Vagina (tissue), 2 donors: ENCODE measurements at regions not wholly inside any gene's neighbourhood (a gene's known extent, or its start where the extent isn't known, plus 50 kb on each side); places are given as distances from the start of the nearest gene placed in this dataset.
A peak's percentile ranks its signal among the peaks of the same experiment; 100 is the strongest.

Experiments used
- DNase-seq, 2 donors: peaks; one replicate each; pipeline ENCODE4 v3.0.0-alpha.2; 2017; ENCODE audit errors: extremely low spot score in 2 of 2
- H3K27ac ChIP-seq: fragments of 200-600 bp; sonication (generic); one replicate; pipeline ENCODE4 v1.5.1; 2019
- H3K27me3 ChIP-seq: fragments of 200-600 bp; sonication (generic); one replicate; pipeline ENCODE4 v1.5.1; 2019
- H3K36me3 ChIP-seq, 2 donors: fragments of 200-600 bp; sonication (generic); one replicate each; pipeline ENCODE4 v1.5.1; 2017 to 2019
- H3K4me1 ChIP-seq: fragments of 200-600 bp; sonication (generic); one replicate; pipeline ENCODE4 v1.5.1; 2019
- H3K4me3 ChIP-seq, 2 donors: fragments of 200-600 bp; sonication (generic); 1 replicate in 1 of 2; 2 replicates in 1 of 2; pipeline ENCODE4 v1.5.1; 2016 to 2019
- H3K9me3 ChIP-seq: fragments of 200-600 bp; sonication (generic); one replicate; pipeline ENCODE4 v1.5.1; 2019
- POLR2A ChIP-seq, 2 donors: fragments of 450-650 bp; IDR thresholded peaks; one replicate each; pipeline ENCODE4 v1.6.1; 2017; ENCODE audit warnings: antibody characterized with exemption in 2 of 2, mild to moderate bottlenecking in 2 of 2, moderate library complexity in 2 of 2
- POLR2AphosphoS5 ChIP-seq, 2 donors: sonication (generic); formaldehyde crosslinking; IDR thresholded peaks; one replicate each; pipeline ENCODE4 v1.9.0; 2017; ENCODE audit warnings: antibody characterized with exemption in 2 of 2, mild to moderate bottlenecking in 2 of 2, low read depth in 1 of 2; ENCODE audit not compliant: insufficient read depth in 1 of 2
- intact Hi-C: fragments of 100-400 bp; cut with DNase I; formaldehyde crosslinking; loops from one replicate; pipeline ENCODE4 v1.15.1; 2023
- TF ChIP-seq, protein P1 (sequence below), 3 experiments: fragments of 450-650 bp in 2 of 3; fragments of 200-600 bp in 1 of 3; sonication (generic) in 1 of 3; IDR thresholded peaks; one replicate each; pipeline ENCODE4 v1.5.1; 2017 to 2019; ENCODE audit warnings: antibody characterized with exemption in 3 of 3, mild to moderate bottlenecking in 2 of 3, moderate library complexity in 2 of 3

DNA sequence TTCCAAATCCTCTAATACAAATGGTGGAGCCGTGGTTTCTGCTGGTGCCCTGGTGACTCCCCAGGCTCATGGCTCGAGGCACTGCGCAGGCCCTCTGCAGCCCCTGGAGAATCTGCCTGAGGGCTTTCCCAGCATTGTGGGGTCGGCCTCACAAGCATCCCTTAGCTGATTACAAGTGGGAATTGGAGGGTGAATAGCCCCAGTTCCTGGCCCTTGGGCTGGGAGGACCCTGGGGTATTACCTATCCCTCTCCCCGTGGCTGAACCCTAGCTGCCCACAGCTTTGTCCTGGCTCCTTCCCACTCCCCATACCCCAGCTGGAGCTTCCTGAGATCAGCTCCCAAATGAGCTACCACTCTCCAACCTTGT is 212.2 kb upstream of the CST7 start:
- Histone ChIP-seq H3K36me3 (no peaks in the 10 kb centered on the region), H3K27me3 (no peaks in the 10 kb centered on the region), H3K27ac (no peak overlapping the region), H3K4me1 (no peaks in the 10 kb centered on the region), H3K9me3 (no peaks in the 10 kb centered on the region), H3K4me3 (no peak overlapping the region)
- DNase-seq: no peak
- intact Hi-C loops: no loop called here
- no peak for TF ChIP-seq POLR2AphosphoS5 (IDR thresholded peaks at IDR 0.05; ENCODE audit: insufficient read depth in 1 of 2, low read depth in 1 of 2)
- TF ChIP-seq, protein P1, sequence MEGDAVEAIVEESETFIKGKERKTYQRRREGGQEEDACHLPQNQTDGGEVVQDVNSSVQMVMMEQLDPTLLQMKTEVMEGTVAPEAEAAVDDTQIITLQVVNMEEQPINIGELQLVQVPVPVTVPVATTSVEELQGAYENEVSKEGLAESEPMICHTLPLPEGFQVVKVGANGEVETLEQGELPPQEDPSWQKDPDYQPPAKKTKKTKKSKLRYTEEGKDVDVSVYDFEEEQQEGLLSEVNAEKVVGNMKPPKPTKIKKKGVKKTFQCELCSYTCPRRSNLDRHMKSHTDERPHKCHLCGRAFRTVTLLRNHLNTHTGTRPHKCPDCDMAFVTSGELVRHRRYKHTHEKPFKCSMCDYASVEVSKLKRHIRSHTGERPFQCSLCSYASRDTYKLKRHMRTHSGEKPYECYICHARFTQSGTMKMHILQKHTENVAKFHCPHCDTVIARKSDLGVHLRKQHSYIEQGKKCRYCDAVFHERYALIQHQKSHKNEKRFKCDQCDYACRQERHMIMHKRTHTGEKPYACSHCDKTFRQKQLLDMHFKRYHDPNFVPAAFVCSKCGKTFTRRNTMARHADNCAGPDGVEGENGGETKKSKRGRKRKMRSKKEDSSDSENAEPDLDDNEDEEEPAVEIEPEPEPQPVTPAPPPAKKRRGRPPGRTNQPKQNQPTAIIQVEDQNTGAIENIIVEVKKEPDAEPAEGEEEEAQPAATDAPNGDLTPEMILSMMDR (IDR thresholded peaks at IDR 0.05): no peak
- no peak for TF ChIP-seq POLR2A (IDR thresholded peaks at IDR 0.05)

DNA sequence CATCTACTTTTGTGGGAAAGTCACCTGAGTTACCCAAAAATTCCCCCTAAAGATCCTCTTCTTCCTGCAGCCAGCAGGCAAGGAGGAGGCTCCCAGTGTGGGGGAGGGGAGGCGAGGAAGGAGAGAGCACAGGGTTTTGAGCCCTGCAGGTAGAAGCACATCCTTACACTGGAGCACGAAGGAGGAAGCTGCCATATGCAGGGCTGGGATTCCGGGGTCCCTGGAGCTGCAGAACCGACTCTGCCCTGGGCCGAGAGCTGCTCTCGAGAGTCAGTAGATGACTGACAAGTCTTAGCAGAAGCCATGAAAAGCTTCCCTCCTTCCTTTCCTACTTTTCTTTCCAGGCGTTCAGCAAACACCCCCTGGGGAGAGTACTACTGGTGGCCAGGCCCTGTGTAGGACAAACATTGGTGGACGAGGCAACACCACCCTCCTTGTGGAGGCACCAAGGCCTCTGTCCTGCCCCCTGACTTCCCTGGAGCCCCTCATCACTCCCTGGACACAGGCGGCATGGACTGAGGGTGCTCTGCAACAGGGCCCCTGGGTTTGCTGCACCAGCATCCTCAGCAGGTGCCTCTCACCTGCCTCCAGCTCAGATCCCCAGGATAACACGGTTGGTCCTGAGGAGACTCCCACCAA is 211.7 kb upstream of the CST7 start:
- peak in 1 of 2 donors; percentile 80 for DNase-seq
- TF ChIP-seq, protein P1 (IDR thresholded peaks at IDR 0.05): no peak
- no peak for TF ChIP-seq POLR2AphosphoS5 (IDR thresholded peaks at IDR 0.05; ENCODE audit: insufficient read depth in 1 of 2, low read depth in 1 of 2)
- no peak for TF ChIP-seq POLR2A (IDR thresholded peaks at IDR 0.05)
- H3K4me3 ChIP-seq: no peak overlapping the region
- no peaks in the 10 kb centered on the region for H3K9me3 ChIP-seq
- no peak overlapping the region for H3K27ac ChIP-seq
- H3K4me1 ChIP-seq: no peaks in the 10 kb centered on the region
- no peaks in the 10 kb centered on the region for H3K27me3 ChIP-seq
- intact Hi-C loops: no loop called here
- H3K36me3 ChIP-seq: no peaks in the 10 kb centered on the region

DNA sequence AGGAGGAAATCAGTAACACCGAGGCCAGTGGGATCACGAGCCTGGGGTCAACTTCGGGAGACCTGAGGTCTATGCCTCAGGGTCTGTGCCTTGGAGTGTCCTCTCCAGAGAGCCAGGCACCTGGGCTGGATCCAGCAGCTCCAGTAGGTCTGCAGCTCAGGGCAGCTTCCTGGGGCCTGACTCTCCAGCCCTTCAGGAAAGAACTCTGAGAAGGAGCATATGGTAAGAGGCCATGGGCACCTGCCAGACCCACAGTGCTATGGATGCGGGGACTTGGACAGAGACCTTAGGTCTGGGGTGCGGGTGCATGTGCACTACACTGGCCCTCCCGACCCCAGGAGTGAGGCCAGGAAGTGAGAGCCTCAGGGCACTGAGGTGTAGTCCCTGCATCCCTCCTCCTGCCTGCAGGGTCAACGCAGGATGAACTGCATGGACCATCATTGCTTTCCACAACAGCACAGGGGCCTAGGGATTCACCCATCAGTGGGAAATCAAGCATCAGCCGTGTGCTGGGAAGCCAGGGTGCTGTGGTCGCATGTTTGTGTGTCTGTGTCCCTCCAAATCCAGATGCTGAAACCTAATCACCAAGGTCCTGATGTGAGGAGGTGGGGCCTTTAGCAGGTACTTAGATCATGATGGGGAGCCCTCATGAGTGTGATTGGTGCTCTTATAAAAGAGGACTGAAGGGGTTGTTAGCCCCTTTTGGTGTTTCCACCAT is 210.9 kb upstream of the CST7 start:
- no peaks in the 10 kb centered on the region for H3K9me3 ChIP-seq
- TF ChIP-seq, protein P1 (IDR thresholded peaks at IDR 0.05): no peak
- TF ChIP-seq POLR2AphosphoS5 (IDR thresholded peaks at IDR 0.05; ENCODE audit: insufficient read depth in 1 of 2, low read depth in 1 of 2) (no peak), POLR2A (IDR thresholded peaks at IDR 0.05) (no peak)
- H3K4me3 ChIP-seq: no peak overlapping the region
- H3K36me3 ChIP-seq: no peaks in the 10 kb centered on the region
- H3K27me3 ChIP-seq: no peaks in the 10 kb centered on the region
- intact Hi-C loops: no loop called here
- peak in 1 of 2 donors; percentile 80 for DNase-seq
- no peaks in the 10 kb centered on the region for H3K4me1 ChIP-seq
- no peak overlapping the region for H3K27ac ChIP-seq

DNA sequence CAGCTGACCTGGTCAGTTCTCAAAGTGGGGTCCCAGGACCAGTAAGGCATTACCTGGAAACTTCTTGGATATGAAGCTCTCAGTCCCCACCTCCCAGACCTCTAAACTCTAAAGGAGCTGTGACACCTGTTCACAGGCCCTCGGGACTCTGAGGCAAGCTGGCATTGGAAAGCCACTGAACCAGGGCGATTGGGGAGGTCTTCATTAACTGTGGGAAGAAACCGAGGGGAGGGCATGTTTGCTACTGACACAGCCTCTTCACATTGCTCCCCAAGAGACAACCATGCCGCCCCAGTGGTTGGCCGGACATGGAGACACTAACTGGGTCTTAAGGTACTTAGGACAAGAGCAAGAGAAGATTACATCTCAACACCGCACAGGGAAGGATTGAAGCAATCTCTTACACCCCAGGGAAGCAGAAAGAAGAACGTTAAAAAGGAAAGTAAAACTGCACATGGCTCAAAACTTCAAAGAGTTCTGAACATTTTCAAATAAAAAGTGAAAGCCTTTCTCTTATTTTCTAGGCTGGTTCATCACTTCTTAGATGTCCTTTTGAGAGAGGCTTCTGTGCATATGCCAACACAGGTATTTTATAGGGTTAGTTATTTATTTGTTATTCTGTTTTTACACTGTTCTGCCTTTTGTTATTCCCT is 210.0 kb upstream of the CST7 start:
- Histone ChIP-seq H3K27me3 (no peaks in the 10 kb centered on the region), H3K4me1 (no peaks in the 10 kb centered on the region), H3K4me3 (no peak overlapping the region), H3K27ac (no peak overlapping the region), H3K9me3 (no peaks in the 10 kb centered on the region), H3K36me3 (no peaks in the 10 kb centered on the region)
- DNase-seq: peak in 1 of 2 donors; percentile 70
- intact Hi-C loops: no loop called here
- TF ChIP-seq, protein P1 (IDR thresholded peaks at IDR 0.05): no peak
- TF ChIP-seq POLR2AphosphoS5 (IDR thresholded peaks at IDR 0.05; ENCODE audit: insufficient read depth in 1 of 2, low read depth in 1 of 2) (no peak), POLR2A (IDR thresholded peaks at IDR 0.05) (no peak)

DNA sequence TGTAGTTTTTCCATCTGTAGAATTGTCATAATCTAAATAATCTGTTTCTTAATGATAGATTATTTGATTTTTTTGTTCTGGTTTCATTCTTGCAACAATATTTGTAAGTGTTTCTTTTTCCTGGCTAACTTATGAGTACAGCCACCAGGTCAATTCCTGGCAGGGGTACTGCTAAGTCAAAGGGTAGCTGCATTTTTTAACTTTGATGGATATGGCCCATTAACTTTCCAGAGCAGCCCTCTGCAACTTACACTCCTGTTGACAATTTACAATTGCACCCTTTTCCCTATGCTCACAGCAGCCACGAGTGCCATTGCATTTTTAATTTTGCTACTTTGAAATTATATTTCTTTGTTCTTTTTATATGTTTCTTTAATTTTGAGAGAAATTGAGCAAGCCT is 209.3 kb upstream of the CST7 start:
- no peaks in the 10 kb centered on the region for H3K36me3 ChIP-seq
- no peaks in the 10 kb centered on the region for H3K27me3 ChIP-seq
- no peak overlapping the region for H3K27ac ChIP-seq
- DNase-seq: no peak
- H3K4me1 ChIP-seq: no peaks in the 10 kb centered on the region
- intact Hi-C loops: no loop called here
- no peaks in the 10 kb centered on the region for H3K9me3 ChIP-seq
- TF ChIP-seq POLR2A (IDR thresholded peaks at IDR 0.05): no peak
- TF ChIP-seq, protein P1 (IDR thresholded peaks at IDR 0.05): no peak
- TF ChIP-seq POLR2AphosphoS5 (IDR thresholded peaks at IDR 0.05; ENCODE audit: insufficient read depth in 1 of 2, low read depth in 1 of 2): no peak
- H3K4me3 ChIP-seq: no peak overlapping the region
